Sigmoid colon (tissue), 6 donors: ENCODE measurements at regions not wholly inside any gene's neighbourhood (a gene's known extent, or its start where the extent isn't known, plus 50 kb on each side); places are given as distances from the start of the nearest gene placed in this dataset.

Experiments
- DNase-seq: peaks from one replicate; pipeline ENCODE4 v3.0.0-alpha.2; 2019
- H3K27ac ChIP-seq, 4 donors: fragments of 200-600 bp; sonication (generic); one replicate each; pipeline ENCODE4 v1.5.1; 2016 to 2019; ENCODE audit warnings: mild to moderate bottlenecking in 1 of 4
- H3K27me3 ChIP-seq, 3 donors: fragments of 200-600 bp; sonication (generic); one replicate each; pipeline ENCODE4 v1.5.1; 2019; ENCODE audit warnings: mild to moderate bottlenecking in 1 of 3
- H3K36me3 ChIP-seq, 4 donors: fragments of 200-600 bp; sonication (generic); one replicate each; pipeline ENCODE4 v1.5.1; 2016 to 2019
- H3K4me1 ChIP-seq, 4 donors: fragments of 200-600 bp; sonication (generic); one replicate each; pipeline ENCODE4 v1.5.1; 2017 to 2019
- H3K4me3 ChIP-seq, 4 donors: fragments of 200-600 bp; sonication (generic); one replicate each; pipeline ENCODE4 v1.5.1; 2017 to 2019; ENCODE audit warnings: mild to moderate bottlenecking in 2 of 4, moderate library complexity in 1 of 4
- H3K9me3 ChIP-seq, 4 donors: fragments of 200-600 bp in 3 of 4; sonication (generic) in 3 of 4; one replicate each; pipeline versions ENCODE4 v1.5.1 to v1.6.1; 2013 to 2019
- EP300 ChIP-seq, 4 donors: sonication (generic); formaldehyde crosslinking; IDR thresholded peaks; one replicate each; pipeline ENCODE4 v1.6.1; 2017; ENCODE audit warnings: antibody characterized with exemption in 4 of 4
- POLR2A ChIP-seq, 2 donors: fragments of 450-650 bp; IDR thresholded peaks; one replicate each; pipeline ENCODE4 v1.6.1; 2016; ENCODE audit warnings: antibody characterized with exemption in 2 of 2, mild to moderate bottlenecking in 2 of 2, moderate library complexity in 2 of 2
- POLR2AphosphoS5 ChIP-seq, 4 donors: sonication (generic); formaldehyde crosslinking; IDR thresholded peaks; one replicate each; pipeline ENCODE4 v1.6.1; 2017; ENCODE audit warnings: antibody characterized with exemption in 4 of 4
- WGBS, 2 donors: extraction: QIAGEN DNeasy Blood & Tissue Kit; methylation state at CpG; one replicate each; pipeline ENCODE4 v1.1.7; 2013; 5-methylcytosine and 5-hydroxymethylcytosine counted together
- intact Hi-C: fragments of 100-400 bp; cut with DNase I; formaldehyde crosslinking; loops from one replicate; pipeline ENCODE4 v1.15.1; 2023
- TF ChIP-seq, protein P1 (sequence below), 4 experiments: fragments of 450-650 bp in 3 of 4; fragments of 200-600 bp in 1 of 4; IDR thresholded peaks; one replicate each; pipeline ENCODE4 v1.5.1; 2016 to 2019; ENCODE audit warnings: antibody characterized with exemption in 4 of 4, mild to moderate bottlenecking in 3 of 4, moderate library complexity in 2 of 4
- donor health status: healthy with polysubstance abuse.
- donor health status: healthy.

DNA sequence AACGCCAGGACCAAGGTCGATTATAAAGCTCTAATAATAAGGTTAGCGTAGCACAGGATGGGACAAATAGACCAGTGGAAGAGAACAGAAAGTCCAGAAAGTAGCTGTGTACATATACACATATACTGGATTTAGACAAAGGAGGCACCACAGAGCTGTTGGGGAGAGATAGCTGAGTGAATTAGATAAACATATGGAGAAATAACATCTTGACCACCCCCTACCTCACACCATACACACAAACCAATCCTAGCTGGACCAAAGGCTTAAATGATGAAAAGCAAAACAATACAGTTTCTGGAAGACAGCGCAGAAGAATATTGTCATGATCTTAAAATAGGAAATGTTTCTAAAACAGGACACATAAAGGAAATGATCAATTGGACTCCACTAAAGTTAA, 112.9 kb downstream of the PXDC1 start:
- intact Hi-C loops = no loop called here
- no peak for DNase-seq
- H3K9me3 ChIP-seq = no peaks in the 10 kb centered on the region
- no peak overlapping the region for H3K4me3 ChIP-seq
- no peaks in the 10 kb centered on the region for H3K36me3 ChIP-seq
- no peaks in the 10 kb centered on the region for H3K27me3 ChIP-seq
- no peak overlapping the region for H3K27ac ChIP-seq
- TF ChIP-seq POLR2AphosphoS5 (IDR thresholded peaks at IDR 0.05) (no peak), EP300 (IDR thresholded peaks at IDR 0.05) (no peak), POLR2A (IDR thresholded peaks at IDR 0.05) (no peak)
- TF ChIP-seq, protein P1, sequence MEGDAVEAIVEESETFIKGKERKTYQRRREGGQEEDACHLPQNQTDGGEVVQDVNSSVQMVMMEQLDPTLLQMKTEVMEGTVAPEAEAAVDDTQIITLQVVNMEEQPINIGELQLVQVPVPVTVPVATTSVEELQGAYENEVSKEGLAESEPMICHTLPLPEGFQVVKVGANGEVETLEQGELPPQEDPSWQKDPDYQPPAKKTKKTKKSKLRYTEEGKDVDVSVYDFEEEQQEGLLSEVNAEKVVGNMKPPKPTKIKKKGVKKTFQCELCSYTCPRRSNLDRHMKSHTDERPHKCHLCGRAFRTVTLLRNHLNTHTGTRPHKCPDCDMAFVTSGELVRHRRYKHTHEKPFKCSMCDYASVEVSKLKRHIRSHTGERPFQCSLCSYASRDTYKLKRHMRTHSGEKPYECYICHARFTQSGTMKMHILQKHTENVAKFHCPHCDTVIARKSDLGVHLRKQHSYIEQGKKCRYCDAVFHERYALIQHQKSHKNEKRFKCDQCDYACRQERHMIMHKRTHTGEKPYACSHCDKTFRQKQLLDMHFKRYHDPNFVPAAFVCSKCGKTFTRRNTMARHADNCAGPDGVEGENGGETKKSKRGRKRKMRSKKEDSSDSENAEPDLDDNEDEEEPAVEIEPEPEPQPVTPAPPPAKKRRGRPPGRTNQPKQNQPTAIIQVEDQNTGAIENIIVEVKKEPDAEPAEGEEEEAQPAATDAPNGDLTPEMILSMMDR (IDR thresholded peaks at IDR 0.05) = no peak
- no peaks in the 10 kb centered on the region for H3K4me1 ChIP-seq
- WGBS, 2 donors = 71 to 94% methylated on average over 4 of the region's 4 CpGs

GRCh38 chr6:3636060-3636459, 115.5 kb downstream of the PXDC1 start:
- Histone ChIP-seq H3K27me3 (no peaks in the 10 kb centered on the region), H3K4me1 (peaks cover 0 to 21% (median 0%) of the 10 kb centered on the region in 4 donors), H3K27ac (no peak overlapping the region), H3K4me3 (no peak overlapping the region), H3K36me3 (no peaks in the 10 kb centered on the region), H3K9me3 (no peaks in the 10 kb centered on the region)
- intact Hi-C loops = no loop called here
- TF ChIP-seq POLR2AphosphoS5 (IDR thresholded peaks at IDR 0.05) (no peak), EP300 (IDR thresholded peaks at IDR 0.05) (no peak), POLR2A (IDR thresholded peaks at IDR 0.05) (no peak)
- TF ChIP-seq, protein P1 (IDR thresholded peaks at IDR 0.05) = no peak
- no peak for DNase-seq
- 89% methylated on average over 8 of the region's 8 CpGs for WGBS, 2 donors

DNA sequence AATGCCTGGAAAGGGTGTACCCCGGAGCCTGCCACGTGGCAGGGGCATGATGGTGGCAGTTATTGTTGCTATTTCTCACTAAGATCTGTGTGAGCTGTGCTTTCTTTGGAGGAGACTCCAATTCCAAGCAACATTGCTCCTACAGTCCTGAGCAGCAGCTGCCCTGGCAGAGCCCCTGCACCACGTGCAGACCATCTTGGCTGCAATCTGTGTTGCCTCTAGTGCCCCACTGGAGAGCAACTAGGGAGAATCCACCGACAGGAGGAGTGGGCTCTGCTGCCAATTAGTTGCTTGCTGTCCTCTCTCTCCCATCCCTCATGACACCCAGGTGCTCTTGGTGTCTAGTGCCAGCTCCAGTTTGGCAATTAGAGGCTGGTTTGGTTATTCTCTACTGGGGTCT, 116.0 kb downstream of the PXDC1 start:
- no peak overlapping the region for H3K4me3 ChIP-seq
- H3K4me1 ChIP-seq = peaks cover 0 to 21% (median 0%) of the 10 kb centered on the region in 4 donors
- 58 to 80% methylated on average over 4 of the region's 4 CpGs for WGBS, 2 donors
- DNase-seq = no peak
- no peaks in the 10 kb centered on the region for H3K9me3 ChIP-seq
- no peaks in the 10 kb centered on the region for H3K36me3 ChIP-seq
- intact Hi-C loops = no loop called here
- H3K27me3 ChIP-seq = no peaks in the 10 kb centered on the region
- TF ChIP-seq, protein P1 (IDR thresholded peaks at IDR 0.05) = no peak
- TF ChIP-seq POLR2AphosphoS5 (IDR thresholded peaks at IDR 0.05) = no peak
- TF ChIP-seq POLR2A (IDR thresholded peaks at IDR 0.05) = no peak
- no peak for TF ChIP-seq EP300 (IDR thresholded peaks at IDR 0.05)
- H3K27ac ChIP-seq = no peak overlapping the region

DNA sequence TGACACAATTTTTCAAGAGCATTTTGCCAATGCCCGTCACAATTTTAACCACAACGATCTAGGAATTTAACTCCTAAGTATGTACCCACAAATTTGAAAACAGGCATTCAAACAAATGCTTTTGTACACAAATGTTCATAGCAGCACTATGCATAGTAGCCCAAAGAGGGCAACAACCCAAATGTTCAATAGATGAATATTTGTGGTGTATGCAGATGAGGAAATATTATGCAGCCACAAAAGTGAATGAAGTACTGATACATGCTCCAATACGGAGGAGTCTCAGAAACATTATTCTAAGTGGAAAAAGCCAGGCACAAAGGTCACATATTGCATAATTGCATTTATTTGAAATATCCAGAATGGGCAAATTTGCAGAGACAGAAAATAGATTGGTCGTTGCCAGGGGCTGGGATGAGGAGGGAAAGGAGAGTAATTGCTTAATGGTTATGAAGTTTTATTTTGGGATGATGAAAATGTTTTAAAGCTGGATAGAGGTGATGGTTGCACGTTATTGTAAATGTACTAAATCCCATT, 117.2 kb downstream of the PXDC1 start:
- no peak for TF ChIP-seq EP300 (IDR thresholded peaks at IDR 0.05)
- TF ChIP-seq, protein P1 (IDR thresholded peaks at IDR 0.05) = no peak
- no peak for TF ChIP-seq POLR2AphosphoS5 (IDR thresholded peaks at IDR 0.05)
- TF ChIP-seq POLR2A (IDR thresholded peaks at IDR 0.05) = no peak
- no peak for DNase-seq
- Histone ChIP-seq H3K9me3 (no peaks in the 10 kb centered on the region), H3K36me3 (no peaks in the 10 kb centered on the region), H3K27ac (no peak overlapping the region), H3K4me1 (peaks cover 0 to 21% (median 0%) of the 10 kb centered on the region in 4 donors), H3K27me3 (no peaks in the 10 kb centered on the region), H3K4me3 (no peak overlapping the region)
- intact Hi-C loops = no loop called here
- 86 to 87% methylated on average over 5 of the region's 5 CpGs for WGBS, 2 donors

GRCh38 chr6:3633711-3634110, 117.8 kb downstream of the PXDC1 start:
- intact Hi-C loops = no loop called here
- peaks cover 0 to 21% (median 0%) of the 10 kb centered on the region in 4 donors for H3K4me1 ChIP-seq
- peak overlapping the region in 1 of 4 donors; percentile 55 for H3K27ac ChIP-seq
- DNase-seq = no peak
- H3K9me3 ChIP-seq = no peaks in the 10 kb centered on the region
- no peaks in the 10 kb centered on the region for H3K27me3 ChIP-seq
- WGBS, 2 donors = 90 to 92% methylated on average over 5 of the region's 5 CpGs
- H3K4me3 ChIP-seq = no peak overlapping the region
- H3K36me3 ChIP-seq = no peaks in the 10 kb centered on the region
- TF ChIP-seq, protein P1 (IDR thresholded peaks at IDR 0.05) = no peak
- no peak for TF ChIP-seq EP300 (IDR thresholded peaks at IDR 0.05)
- TF ChIP-seq POLR2A (IDR thresholded peaks at IDR 0.05) = no peak
- TF ChIP-seq POLR2AphosphoS5 (IDR thresholded peaks at IDR 0.05) = no peak
